Stimulated activated naive CD8-positive, alpha-beta T cell treated with anti-CD3 and anti-CD28 coated beads, Interleukin-15, Interleukin-2, amounts not matched to agents 100 U/mL and 50 U/mL, for 24 hours (primary cell): ENCODE measurements at regions not wholly inside any gene's neighbourhood (a gene's known extent, or its start where the extent isn't known, plus 50 kb on each side); places are given as distances from the start of the nearest gene placed in this dataset.

Experiments
- ATAC-seq: fragments of 150-1000 bp; cut with Tn5 transposase; one replicate; pipeline ENCODE4 v1.10.0; 2021
- DNase-seq: peaks from one replicate; pipeline ENCODE4 v3.0.0; 2021

DNA sequence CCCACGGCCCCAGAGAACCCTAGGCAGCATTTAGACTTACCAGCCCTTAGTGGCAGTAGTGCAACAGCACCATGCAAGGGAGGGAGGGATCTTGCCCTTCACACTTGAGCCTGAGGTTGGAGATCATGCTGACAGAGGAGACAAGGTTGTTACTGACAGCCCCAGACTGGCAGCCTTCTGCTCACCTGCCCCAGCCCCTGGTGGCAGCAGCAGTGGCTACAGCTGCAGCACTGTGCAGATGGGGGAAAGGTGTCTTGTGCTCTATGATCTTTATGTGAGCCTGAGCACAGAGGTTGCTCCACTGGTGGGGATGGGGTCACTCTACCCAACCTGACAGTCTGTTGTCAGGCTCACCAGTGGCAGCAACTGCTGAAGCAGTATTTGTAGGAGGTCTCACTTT, 501.2 kb upstream of the LRRTM4 start:
- no peak for ATAC-seq
- DNase-seq, result no peak

DNA sequence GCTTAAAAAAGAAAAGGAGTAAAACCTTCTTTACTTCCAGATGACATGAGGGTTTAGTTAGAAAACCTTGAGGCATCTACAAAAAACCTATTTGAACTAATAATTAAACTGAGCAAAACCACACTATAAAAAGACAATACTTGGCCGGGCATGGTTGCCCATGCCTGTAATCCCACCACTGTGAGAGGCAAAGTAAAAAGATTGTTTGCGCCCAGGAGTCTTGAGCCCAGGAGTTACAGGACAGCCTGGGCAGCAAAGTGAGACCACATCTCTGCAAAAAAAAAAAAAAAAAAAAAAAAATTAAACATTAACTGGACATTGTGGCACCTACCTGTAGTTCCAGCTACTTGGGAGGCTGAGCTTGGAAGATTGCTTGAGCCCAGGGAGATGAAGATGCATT, 502.8 kb upstream of the LRRTM4 start:
- ATAC-seq (no peak), DNase-seq (no peak)

DNA sequence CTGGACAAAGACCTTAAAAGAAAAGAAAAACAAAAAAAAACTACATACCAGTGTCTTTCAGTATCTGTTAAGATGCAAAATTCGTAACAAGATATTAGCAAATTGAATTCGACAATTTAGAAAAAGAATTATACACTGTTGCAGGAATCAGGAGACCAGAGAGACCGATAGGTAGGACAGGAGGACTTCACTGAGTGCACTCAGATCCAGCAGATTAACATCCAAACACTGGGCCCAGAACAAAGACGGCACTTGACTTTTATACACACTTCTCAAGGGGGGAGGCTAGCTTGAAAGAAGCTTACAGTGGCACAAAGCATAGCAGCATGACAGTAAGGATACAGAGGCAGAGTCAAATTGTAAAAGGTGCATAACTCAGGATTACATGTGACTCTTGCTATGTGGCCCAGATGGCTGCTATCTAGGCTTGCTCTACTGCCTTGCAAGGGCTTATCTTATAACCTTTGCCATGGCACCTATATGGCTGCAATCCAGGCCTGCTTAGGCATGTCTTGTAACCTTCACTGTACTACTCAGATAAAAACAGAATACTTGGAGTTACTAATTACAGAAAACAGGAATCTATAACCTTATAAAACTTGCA, 507.3 kb upstream of the LRRTM4 start:
- DNase-seq (no peak), ATAC-seq (no peak)

DNA sequence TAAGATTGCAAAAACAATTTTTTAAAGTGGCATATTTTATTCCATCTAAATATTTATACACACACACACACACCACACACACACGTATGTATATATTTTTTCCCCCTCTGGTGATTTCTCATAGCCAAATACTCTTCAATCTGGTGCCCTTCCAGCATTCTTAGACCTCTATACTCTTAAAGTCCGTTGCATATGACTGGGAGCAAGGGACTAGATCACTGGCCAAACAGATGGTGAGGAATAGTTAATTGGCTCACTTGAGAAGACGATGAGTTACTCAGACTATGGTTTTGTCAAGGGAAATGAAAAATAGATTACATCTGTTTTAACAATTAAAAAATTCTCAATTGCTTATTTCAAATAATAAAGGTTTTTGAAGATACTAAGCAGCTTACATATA, 512.5 kb upstream of the LRRTM4 start:
- no peak for ATAC-seq
- no peak for DNase-seq

DNA sequence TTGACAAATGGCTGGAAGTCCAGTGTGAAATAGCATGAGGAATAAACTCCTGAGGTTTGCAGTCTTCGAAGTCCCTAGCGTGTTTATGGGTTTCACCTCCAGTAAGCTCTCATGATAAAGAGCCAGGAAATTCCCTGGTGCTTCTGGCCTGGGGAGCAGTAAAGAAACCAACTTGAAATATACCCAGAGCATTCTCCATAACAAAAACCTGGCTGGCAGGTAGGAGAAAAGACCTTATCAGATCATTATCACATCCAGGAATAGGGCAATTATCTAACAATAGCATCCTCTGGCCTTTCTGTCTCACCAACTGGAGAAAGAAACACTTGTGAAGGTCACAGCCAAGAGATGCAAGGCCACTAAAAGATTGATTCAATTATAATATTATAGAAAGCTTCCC, 513.6 kb upstream of the LRRTM4 start:
- ATAC-seq, result no peak
- DNase-seq, result no peak

DNA sequence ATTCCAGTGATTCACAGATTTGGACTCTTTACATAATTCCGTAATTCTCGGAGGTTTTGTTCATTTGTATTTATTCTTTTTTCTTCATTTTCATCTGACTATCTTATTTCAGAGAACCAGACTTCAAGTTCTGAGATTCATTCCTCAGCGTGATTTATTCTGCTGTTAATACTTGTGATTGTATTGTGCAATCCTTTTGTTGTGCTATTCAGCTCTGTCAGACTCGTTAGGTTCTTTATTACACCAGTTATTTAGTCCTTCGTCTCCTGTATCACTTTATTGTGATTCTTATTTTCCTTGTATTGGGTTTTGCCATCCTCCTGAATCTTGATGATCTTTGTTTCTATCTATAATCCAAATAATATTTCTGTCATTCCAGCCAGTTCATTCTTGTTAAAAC, 529.3 kb upstream of the LRRTM4 start:
- ATAC-seq, result no peak
- no peak for DNase-seq

DNA sequence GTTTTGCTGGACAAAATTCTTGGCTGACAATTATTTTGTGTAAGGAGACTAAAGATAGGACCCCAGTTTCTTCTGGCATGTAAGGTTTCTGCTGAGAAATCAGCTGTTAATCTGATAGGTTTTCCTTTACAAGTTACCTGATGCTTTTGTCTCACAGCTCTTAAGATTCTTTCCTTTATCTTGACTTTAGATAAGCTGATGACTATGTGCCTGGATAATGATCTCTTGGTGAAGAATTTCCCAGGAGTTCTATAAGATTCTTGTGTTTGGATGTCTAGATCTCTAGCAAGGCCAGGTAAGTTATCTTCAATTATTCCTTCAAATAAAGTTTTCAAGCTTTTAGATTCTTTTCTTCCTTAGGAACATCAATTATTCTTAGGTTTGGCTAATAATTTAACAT, 534.8 kb upstream of the LRRTM4 start:
- no peak for DNase-seq
- ATAC-seq, result no peak

DNA sequence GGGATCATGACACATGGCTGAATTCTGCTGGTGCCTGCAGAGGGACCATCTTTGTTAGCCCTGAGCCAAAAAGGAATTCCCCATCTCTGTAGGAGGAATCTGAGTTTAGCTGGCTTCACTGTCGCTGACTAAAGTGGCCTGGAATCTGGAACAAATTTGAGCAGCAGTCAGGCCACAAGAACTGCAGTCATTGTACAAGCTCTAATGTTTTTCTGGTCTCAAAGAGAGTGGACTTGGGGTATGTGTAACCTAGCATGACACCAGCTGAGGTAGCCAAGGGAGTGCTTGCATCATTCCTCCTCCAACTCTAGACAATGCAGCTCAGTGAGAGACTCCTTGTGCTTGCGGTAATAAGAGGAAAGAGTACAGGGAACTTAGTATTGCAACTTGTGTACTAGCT, 539.1 kb upstream of the LRRTM4 start:
- DNase-seq (no peak), ATAC-seq (no peak)

DNA sequence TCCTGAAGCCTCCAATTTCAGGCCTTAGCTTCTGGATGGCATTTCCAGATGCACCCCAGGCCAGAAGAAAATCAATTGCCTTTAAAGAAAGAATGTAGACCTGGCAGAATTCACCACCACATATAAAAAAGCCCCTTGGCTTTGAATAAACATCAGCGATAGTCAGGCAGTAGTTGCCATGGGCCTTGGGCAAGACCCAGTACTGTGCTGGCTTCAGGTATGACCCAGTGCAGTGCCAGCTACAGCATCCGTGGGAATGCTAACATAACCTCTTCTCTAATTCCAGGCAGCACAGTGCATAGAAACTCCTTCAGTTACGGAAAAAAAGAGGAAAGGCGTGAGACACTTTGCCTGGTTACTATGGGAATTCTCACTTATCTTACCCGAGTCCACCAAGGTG, 539.6 kb upstream of the LRRTM4 start:
- no peak for DNase-seq

DNA sequence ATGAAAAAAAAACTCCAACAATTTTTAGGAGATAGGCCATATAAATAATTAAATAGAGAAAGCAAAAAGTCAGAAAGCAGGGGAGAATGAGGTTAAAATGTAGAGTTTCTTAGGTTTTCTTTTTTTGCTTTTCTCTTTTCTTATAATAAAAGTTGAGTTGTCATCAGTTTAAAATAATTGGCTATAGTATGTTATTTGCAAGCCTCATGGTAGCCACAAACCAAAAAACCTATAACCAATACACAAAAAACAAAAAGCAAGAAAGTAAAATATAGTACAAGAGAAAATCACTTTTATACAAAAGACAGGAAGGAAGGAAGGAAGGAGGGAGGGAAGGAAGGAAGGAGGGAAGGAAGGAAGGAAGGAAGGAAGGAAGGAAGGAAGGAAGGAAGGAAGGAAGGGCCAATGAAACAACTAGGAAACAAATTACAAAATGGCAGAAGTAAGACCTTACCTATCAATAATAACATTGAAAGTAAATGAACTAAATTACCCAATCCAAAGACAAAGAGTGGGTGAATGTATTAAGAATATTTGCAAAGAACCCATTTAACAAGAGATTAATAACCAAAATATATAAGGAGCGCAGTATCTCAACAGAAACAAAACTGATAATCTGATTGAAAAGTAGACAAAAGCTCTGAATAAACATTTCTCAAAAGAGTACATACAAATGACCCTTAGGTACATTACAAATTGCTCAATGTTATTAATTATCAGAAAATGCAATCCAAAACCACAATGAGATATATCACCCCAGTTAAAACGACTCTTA, 541.3 kb upstream of the LRRTM4 start:
- ATAC-seq (no peak), DNase-seq (no peak)

More for the DNA sequence above, 539.6 kb upstream of the LRRTM4 start:
- ATAC-seq, result no peak

DNA sequence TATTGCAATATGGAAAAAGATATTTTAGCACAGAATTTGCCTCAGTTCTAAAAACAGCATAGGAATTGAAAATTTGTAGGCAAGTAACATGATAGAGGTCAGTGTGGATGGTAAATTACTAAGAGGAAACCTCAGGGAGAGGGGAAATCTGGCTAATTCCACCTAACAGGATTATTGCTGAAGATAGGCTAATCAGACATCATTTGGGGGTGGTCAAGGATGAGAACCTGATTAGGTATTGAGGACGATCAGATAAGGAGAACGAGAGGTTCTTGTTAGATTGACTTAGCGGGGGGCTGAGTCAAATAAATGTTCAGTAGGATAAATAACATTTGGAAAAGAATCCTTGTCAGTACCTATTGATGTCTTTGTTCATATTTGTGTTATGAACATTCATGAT, 543.2 kb upstream of the LRRTM4 start:
- DNase-seq (no peak), ATAC-seq (no peak)

DNA sequence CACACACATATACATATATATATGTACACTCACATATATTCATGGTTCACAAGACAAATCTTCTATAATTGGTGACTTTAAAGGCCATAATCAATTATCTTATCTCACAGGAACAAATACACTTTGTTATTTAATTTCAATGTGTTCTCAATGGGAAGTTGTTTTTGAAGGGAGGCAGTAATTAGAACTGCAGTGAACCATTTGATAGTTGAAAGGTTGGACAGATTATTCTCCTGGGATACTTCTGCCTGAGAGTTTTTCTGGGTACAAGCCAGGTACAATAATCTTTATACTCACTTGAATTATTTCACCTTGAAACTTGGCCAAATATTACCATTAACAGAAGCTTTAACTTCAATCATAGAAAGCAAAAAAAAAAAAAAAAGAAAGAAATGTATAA, 546.6 kb upstream of the LRRTM4 start:
- ATAC-seq, result no peak

DNA sequence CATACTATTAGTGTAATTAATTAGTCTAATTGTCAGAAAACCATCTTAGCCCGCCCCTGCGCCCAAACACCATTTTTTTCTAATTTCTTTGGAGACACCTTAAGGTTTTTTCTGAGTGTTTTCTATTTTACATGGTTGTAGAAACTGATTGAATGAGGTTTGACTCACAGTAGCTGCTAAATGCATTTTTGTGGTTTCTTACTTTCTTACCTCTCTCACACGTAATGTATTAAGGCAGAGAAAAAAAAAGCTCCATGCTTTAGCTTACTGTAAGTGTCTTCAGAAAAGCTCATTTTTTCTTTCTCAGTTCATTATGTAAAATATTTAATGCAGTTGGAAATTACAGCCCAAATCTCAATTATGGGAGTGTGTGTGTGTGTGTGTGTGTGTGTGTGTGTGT, 548.5 kb upstream of the LRRTM4 start:
- ATAC-seq (no peak), DNase-seq (no peak)

More for the DNA sequence above, 546.6 kb upstream of the LRRTM4 start:
- DNase-seq, result no peak

DNA sequence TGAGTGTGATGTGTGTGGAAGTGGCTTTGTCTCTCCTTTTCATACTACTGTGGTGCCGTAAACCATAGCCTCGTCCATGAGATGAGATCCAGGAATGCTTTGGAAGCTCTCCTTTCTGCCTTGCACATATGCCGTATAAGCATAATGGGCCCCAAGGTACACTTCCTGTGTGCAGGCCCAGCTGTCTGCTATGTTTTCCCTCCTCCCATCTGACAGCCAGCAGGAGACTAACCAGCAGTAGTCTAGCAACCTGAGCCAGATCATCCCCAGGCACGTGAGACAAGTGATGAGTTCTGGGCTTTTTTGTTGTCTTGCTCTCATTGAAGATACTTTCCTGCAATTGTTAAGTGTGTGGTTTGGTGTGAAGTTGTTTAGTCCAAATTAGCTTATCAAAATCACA, 555.5 kb upstream of the LRRTM4 start:
- ATAC-seq, result no peak
- DNase-seq, result no peak

DNA sequence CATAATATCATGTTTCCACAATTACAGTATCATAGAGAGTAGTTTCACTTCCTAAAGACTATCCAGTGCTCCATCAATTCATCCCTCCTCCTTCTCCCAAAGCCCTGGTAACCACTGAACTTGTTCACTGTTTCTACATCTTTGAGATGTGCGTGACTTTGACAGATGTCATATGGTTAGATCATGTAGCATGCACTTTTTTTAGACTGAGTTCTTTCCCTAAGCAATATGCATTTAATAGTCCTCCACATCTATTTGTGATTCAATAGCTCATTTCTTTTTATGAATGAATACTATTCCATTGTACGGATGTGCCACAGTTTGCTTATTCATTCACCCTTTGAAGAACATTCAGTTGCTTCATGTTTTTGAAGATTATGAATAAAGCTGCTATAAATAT, 560.4 kb upstream of the LRRTM4 start:
- ATAC-seq (no peak), DNase-seq (no peak)

DNA sequence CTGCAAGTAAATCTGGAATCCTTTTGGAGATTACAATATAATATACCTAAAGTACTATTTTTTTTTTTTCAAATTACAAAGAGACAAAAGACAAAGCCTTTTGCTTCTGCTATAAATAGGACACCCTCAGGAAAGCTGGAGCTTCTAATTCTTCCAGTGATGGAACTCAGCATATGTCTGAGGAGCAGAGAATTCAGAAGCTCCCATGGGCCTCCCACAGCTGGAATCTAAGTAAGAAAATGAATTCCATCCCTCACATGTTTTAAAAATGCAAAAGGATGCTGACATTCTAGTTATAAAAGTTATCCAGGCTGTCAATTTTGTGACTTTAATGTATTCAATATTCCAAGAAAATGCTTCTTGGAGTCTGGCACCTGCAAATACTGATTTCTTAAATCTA, 571.3 kb upstream of the LRRTM4 start:
- no peak for ATAC-seq

DNA sequence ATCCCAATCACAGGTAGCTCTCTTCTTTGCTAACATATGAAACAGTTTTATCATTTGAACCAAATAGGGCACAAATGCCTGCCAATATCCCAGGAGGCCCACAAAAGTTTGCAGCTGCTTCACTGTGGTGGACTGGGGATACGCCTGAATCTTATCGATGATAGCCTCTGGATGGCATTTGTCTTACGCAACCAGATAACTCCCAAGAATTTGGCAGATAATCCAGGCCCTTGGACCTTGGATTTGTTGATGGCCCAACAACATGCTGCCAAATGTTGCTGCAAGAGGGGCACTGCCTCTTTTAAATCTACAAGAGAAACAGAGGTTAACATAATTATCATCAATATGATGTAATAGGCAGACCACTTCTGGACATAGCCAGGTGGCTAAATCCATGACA, 587.1 kb upstream of the LRRTM4 start:
- DNase-seq, result no peak
- no peak for ATAC-seq

More for the DNA sequence above, 571.3 kb upstream of the LRRTM4 start:
- DNase-seq, result no peak

DNA sequence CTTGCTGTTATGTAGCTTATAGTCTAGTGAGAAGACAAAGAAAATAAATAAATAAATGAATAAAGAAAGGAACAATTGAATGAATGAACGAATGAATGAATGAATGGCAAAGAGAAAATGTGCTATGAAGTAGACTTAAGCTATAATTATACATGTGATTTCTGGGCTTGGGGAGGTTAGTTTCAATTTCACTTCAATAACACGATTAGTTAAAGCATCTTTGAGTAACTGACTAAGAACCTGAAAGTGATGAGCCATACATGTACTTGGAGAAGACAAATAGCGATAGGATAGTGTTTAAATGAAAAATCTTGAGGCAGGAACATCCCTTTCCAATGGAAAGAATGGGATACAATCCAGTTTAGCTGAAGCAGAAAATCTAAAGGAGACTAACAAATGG, 593.1 kb upstream of the LRRTM4 start:
- DNase-seq (no peak), ATAC-seq (no peak)

DNA sequence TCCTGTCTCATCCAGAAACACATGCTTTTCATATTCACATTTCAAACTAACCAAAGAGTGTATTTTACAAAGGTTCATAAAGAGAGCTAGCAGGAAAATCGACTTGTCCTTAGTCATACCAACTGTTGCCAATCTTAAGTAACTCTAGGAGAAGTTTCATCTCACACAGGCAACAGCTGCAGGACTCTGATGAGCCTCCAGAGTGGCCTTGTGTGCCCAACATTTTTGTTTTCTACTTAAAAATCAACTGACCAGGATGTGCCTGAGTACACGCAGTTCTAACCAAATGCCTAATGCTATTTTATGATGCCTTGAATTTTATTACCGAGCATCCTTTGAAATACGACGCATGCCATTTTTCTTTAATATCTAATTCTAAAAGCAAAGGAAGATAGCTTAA, 595.9 kb upstream of the LRRTM4 start:
- no peak for ATAC-seq
- DNase-seq, result no peak

DNA sequence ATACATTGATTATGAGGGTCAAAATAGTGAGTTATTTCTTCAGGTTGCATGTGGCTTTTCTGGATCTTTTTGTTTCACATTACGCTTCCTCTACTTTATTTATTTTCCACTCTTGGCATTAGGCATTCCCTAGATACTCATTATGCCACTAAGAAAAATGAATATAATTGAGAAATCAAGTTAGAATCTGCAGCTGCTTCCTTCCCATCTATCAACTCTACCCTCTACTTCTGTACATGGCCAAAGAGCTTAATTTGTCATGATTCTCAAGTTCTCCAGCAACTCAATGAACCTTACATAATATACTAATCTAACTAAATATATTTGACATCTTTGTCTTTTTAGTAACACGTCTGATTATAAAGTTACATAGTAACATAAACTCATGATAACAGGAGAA, 598.1 kb upstream of the LRRTM4 start:
- ATAC-seq (no peak), DNase-seq (no peak)

DNA sequence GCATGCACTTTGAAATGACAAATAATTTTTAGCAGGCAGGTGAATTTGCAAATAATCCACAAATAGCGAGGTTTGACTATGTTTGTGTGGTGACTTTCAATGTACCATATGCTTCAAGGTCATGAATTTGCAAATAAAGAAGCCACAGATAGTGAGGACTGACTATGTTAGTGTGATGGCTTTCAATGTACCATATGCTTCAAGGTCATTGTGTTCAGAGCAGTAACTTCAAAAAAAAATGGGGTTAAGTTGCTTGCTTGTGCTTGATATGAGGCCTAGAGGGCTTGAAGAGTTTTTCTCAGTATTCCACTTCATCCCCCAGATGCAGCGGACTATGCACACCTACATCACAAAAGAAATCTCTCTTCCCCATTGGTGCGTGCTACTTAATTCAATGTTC, 602.9 kb upstream of the LRRTM4 start:
- DNase-seq, result no peak
- ATAC-seq, result no peak

DNA sequence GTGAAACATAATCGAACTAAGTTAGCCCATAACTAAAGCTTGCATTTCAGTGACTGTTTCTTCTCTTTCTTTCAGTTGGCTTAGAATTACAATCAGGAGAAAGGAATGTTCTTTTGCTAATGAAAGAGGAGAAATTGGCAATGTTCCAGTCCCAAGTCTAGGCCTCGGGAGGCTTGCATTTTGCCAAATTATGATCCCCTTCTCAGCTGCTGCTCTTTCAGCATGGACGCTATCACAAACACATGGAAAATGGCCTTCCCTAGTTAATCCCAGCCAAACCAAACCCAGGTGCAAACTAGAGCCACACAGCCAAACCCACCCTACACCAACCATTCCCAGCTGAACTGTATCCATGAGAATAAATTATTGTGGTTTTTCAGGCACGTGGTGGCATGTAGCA, 605.2 kb upstream of the LRRTM4 start:
- DNase-seq (no peak), ATAC-seq (no peak)

DNA sequence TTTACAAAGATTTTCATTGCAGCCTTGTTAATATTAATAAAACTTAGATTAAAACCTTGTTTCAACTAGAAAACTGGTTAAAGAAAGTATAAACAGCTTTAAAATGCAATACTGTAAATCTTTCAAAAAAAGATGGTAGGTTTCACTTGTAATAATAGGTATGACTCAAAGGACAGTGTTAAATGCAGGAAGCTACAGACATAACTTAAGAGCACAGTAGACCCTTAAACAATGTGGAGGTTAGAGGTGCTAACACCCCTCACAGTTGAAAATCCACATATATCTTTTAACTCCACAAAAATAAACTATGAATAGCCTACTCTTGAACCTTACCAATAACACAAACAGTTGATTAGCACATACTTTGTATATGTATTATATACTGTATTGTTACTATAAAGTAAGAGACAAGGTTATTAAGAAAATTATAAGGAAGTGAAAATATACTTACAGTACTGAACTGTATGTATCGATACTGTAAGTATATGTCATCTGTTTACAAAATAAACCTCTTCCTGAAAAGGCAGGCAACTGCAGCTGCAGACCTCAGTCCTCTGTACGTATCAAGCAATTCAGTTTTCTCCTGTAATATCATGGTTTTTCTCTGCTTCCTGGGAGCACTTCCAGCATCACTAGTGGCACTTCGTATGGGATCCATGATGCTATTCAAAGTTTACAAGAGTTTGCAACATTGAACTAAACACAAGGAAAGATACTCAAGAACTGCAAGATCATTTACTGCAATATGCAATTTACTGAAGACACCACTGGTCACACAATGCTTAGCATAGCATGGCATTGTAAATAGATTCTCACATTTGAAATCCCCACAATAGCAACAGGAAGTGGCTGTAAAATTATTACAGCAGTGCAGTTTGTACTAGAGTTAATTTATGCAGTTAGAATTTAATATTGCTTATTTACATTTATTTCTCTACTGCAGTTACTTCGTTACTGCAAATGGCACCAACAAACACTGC, 610.5 kb upstream of the LRRTM4 start:
- no peak for ATAC-seq
- no peak for DNase-seq
